HG03103 (cell line): ENCODE measurements at regions not wholly inside any gene's neighbourhood (a gene's known extent, or its start where the extent isn't known, plus 50 kb on each side); places are given as distances from the start of the nearest gene placed in this dataset.
"Not testable (repeated sequence)": the region's sequence is repeated elsewhere in the genome, so short reads cannot be mapped to it uniquely, and the experiment has no call there.

Experiments
- ATAC-seq: cut with Tn5 transposase; IDR thresholded peaks from one replicate; pipeline ENCODE4 v1.9.1; 2021; ENCODE audit warnings: low read depth; ENCODE audit not compliant: unreplicated experiment

- no peak for ATAC-seq
Measured at GRCh38 chr2:196514641-196515040, 124.9 kb upstream of the CCDC150 start.

DNA sequence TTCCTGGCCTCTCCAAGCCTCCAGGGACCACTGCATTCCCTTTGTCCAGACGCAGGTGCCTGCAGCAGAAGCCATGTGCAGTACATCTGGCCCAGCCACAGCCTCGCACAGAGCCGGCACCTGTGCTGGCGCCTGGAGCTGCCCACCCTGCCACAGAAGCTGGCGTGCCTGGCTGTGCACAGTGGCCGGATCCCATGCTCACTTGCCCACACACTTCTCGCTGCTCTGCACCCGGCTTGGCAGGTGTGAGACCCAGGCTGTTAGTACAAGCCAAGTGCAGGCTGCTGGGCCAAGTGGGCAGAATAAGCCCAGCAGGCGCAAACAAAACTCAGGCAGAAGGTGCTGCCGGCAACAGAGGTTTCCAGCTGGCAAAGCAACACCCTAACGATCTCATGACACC, 124.5 kb upstream of the CCDC150 start:
- ATAC-seq, result no peak

- ATAC-seq, result no peak
Measured at GRCh38 chr2:196515608-196516007, 123.9 kb upstream of the CCDC150 start.

DNA sequence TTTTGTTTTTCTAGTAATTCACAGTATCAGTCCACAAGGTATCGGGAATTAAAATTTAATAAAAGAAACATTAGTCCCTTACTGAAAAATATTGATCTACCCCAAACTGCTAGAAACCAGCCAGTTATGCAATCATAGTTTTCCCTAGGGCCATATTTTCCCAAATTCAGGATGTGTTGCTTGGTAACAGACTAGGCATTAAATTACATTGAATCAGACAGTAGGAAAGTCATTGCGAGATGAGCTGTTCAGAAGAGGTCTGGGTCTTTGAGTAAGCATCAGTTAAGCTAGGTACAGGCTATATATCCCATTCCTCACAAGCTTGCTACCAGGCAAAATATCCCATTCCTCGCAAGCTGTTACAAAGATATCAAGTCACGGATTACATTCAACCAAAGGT, 123.0 kb upstream of the CCDC150 start:
- ATAC-seq, result no peak

DNA sequence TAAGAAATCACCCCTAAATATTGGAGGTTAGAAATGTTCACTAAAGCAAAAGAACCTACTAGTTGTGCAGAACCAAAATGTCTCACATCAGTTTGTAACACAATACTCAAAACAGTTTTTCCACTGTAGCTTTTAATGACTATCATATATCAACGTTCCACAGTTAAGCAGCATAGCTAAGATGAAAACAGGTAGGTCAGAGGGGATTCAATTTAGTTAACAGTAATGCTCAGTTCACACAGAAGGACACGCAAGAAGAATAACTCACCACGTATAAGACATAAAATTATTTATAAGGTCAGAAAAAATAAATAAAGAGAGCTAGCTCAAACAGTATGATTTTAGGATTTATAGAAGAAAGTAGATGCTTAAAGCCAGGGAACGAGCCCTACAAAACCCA, 118.9 kb upstream of the CCDC150 start:
- no peak for ATAC-seq

GRCh38 chr2:196526981-196527725, 112.4 kb upstream of the CCDC150 start:
- not testable (repeated sequence) for ATAC-seq

GRCh38 chr2:196528486-196529223, 110.9 kb upstream of the CCDC150 start:
- no peak for ATAC-seq

DNA sequence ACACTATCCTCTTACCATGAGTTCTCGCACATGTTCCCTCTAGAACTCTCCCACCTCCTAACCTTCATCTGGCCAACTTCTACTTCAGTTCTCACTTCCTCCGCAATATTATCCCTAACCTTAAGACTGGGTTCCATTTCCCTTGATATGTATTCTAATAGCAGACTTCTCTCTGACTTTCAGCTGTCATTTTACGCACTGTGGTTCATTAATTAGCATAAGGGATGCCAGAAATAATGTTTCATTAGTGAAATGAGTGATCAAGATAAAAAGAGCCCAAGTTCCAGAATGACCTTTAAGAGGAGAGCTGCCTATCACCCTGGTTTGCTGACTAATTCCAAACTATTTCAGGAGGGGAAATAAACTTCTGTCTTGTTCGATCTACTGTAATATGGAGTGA, 108.6 kb upstream of the CCDC150 start:
- ATAC-seq, result no peak

DNA sequence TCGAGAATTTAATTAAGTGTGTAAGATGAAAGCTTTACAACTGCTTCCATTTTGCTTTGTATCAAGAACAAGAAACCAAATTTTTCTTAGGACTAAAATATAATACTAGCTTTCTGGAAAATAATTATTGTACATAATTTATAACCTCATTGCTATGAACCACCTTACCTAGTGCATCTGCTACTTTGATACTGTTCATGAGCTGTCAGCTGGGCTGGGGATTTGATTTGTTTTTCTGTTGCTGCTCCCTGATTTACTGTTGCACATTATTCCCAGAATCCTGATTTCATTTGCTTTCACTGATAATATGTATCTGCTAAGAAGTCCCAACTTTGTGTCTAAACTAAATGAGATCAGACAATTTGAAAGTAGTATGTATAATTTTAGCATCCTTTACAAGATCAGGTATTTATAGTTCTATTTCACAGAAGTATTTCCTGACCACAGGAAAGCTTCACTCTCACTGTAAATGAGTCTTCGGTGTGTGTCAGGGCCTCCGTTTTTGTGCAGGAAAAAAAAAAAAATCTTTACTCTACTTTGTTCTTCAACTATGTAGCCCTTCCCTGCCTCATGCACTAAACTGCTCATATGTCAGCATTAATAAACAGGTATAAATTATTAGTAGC, 105.6 kb upstream of the CCDC150 start:
- ATAC-seq, result no peak

GRCh38 chr2:196534495-196534894, 105.0 kb upstream of the CCDC150 start:
- no peak for ATAC-seq

DNA sequence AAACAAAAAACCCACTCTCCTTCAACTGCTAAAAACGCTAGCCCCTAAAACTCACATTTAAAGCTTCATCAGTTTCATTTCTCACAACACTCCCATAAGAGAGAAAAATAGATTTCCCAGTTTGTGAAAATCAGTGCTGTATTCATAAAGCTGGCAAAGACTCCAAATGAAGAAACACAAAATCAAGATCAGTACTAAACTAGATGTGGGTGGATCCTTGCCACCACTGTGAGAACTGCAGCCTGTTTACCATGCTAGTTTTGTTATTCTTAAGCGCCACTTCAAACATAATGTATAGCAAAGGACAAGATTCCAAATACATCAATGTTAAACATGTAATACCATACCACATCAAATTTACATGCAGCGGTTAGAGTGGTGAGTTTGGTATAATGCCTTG, 104.5 kb upstream of the CCDC150 start:
- no peak for ATAC-seq

DNA sequence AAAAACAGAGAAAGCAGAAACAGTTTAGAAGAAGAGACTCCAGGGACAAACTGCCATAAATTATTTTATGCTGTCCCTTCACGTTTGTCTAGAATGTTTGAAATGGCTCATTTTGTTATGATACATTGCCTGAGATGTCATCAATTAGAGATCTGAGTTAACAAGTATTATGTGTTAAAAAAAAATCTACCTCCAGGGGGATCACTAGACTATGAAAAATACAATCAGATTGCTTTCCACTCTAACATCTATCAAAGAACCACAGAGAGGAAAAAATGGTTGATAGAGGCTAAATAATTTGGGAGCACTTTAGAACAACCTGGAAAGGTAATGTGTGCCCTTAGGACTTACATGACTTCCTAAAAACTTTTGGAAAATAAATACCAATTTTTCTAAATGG, 103.8 kb upstream of the CCDC150 start:
- no peak for ATAC-seq

- ATAC-seq, result no peak
Measured at GRCh38 chr2:196537311-196537710, 102.2 kb upstream of the CCDC150 start.

- ATAC-seq, result no peak
Measured at GRCh38 chr2:196538189-196538588, 101.3 kb upstream of the CCDC150 start.

DNA sequence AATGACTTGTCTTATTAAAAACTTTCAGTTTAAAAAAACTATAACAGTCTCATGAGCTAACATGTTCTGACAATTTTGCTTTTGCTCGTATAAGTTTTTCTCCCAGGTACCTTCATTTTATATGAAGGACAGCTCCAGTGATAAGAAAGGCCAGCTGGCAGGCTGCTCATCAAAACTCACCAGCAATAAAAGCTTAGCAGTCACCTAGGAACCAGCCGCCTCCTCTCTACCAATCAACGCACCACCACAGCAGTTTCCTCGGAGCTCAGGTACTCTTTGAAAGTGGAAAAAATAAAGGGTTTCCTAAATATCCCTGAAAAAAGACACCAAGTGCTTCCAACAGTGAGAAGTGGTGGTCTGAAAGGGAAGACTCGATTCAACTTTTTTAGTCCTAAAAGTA, 100.9 kb upstream of the CCDC150 start:
- ATAC-seq, result no peak

GRCh38 chr2:196544906-196545433, 94.5 kb upstream of the CCDC150 start:
- no peak for ATAC-seq

GRCh38 chr2:196546151-196546919, 93.2 kb upstream of the CCDC150 start:
- ATAC-seq, result no peak

- no peak for ATAC-seq
Measured at GRCh38 chr2:196549052-196549451, 90.5 kb upstream of the CCDC150 start.

GRCh38 chr2:196551014-196551413, 88.5 kb upstream of the CCDC150 start:
- ATAC-seq, result no peak

DNA sequence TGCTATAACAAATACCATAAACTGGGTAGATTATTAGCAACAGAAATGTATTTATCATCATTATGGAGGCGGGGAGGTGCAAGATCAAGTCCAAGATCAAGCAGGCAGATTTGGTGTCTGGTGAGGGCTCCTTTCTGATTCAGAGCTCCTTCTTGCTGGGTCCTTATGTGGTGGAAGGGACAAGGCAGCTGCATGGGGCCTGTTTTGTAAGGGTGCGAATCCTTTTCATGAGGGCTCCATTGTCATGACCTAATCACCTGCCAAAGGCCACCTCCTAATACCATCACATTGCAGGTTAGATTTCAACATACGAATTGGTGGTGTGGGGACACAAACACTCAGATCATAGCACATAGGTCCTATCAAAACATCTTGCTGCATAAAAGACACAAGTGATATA, 84.4 kb upstream of the CCDC150 start:
- ATAC-seq, result no peak

DNA sequence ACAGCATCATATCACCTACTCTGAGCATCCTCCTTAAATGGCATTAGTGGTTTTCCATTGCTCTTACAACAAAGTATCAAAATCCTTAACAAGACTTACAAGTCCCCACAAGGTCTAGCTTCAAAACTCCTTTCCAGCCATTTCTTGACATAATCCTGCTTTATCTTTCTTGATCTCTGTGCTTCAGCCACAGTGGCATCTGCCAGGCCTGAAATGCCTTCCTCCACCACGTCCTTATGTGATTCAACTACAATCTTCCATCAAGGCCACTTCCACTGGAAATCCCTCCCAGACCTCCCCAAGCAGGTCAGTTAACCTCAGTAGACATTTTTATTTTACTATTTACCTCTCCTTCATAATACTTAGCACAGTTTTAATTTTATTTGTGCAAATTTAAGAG, 83.8 kb upstream of the CCDC150 start:
- ATAC-seq, result no peak
